ENCODE measurements at regions not wholly inside any gene's neighbourhood (a gene's known extent, or its start where the extent isn't known, plus 50 kb on each side); places are given as distances from the start of the nearest gene placed in this dataset.

DNA sequence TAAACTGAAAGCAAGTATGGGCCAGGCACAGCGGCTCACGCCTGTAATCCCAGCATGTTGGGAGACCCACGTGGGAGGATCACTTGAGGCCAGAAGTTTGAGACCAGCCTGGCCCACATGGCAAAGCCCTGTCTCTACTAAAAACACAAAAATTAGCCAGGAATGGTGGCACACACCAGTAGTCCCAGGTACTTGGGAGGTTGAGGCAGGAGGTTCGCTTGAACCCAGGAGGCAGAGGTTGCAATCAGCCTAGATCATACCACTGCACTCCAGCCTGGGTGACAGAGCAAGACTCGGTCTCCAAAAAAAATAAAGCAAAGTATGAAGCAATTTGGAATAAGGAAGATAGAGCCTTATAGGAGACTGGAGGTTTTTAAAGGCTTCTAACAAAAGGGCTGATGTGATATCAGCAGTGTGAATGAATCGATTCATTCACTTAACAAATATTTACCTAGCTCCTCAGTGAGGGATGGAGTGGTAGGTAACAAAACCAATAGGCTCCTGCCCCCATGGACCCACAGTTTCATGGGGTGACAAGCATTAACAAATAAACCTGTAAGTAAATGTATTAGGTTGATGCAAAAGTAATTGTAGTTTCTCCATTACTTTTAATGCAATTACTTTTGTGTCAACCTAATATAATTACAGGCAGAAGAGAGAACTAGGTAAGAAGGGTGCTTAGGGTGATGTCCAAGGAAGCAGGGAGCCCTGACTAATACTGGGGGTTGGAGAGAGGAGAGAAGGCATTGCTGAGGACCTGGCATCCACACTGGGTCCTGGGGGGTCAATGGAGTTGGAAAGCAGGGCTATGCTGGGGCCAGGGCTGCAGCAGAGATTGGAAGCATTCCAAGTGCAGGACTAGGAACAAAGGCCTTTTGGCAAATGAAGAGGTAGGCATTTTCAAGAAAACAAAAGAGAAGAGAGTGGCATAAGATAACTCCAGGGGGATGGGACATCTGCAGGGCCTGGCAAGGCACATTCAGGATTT, 195.4 kb upstream of the ARL4C start:
- peak; percentile 45 for DNase-seq

DNA sequence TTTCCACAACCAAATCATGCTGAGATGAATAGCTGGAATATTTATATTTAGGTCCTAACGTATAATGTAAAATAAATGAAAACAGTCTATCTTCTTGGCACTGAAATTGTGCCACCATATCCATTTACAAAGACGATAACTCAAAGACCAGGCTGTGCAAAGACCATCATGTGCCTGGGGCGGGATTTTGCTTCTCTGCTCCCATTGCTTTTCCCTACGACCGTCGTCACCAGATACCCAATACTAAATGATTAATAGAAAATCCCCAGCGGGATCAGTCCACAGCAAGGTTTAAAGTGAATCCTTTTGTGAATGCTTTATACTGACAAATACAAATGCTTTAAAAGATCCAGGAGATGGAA, 194.3 kb upstream of the ARL4C start:
- DNase-seq = peak; percentile 79

DNA sequence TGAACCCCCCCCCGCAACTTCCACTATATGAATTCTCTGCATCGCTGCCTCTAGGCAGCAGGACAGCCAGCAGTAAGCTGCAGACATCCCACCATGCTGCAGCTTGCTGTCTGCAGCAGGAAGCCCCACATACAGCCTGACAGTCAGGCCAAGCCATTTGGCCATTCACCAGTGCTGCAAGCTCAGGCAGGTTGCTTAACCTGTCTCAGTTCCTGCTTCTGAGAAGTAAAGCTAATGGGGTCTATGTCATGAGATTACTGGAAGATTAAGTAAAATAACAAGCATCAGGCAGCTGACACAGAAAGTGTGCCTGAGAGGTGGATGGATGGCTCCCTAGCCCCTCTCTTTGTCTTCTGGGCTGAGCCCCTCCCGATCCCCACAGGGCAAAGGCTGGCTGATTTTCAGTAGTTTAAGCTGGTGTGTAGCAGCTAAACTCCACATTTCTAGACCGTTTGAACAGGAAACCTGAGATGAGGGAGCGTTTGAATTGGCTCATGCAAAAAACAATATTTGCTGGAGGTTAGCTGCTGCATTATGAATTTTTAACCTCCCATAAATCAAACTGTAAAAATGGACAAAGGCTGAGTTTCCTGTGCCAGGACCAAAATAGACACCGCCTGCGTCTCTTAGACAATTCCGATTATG, 193.8 kb upstream of the ARL4C start:
- peak; percentile 79 for DNase-seq

DNA sequence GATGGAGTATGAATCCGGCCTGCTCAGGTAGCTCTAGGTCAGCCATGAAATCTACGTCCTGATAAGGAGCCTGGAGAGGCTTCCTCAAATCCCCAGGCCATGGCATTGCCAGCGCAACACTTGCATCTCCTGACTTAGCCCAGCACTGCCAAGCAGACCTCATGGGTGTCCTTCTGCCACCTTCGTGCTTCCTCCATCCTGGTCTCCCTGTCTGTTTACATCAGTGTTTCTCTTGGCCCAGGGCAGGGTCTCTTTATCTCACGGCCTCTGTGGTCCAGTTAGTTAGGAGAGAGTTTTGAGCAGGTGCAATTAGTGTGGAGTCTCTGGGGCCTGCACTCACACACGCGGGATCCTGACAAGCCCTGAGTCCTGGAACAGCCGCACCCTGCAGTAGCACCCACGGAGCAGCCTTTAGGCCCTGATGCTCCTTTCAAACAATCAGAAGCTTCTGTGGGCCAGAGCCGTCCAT, 193.1 kb upstream of the ARL4C start:
- DNase-seq = no peak

DNA sequence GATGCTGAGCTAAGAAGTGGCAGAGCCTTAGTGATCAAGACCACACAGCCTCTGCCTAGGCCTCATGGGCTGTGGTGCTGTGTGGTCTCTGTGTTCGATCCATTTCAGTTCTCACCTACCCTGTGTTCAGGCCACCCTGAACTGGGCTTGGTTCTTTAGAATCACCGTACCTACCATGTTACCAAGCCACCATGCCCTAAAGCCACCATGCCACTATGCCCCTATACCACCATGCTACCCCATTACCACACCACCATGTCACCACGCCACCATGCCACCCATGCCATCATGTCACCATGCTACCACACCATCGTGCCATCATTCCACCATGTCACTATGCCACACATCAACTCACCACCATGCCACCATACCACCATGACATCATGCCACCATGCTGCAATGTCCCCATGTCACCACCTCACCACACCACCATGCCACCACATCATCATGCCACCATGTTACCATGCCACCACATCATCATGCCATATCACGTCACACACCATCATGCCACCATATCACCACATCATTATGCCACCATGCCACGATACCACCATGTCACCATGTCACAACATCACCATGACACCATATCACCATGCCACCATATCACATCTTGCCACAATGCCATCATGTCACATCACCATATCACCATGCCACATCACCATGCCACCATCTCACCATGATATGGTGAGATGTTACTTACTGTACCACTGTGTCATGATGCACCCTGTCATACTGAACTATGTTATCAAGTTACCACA, 191.0 kb upstream of the ARL4C start:
- DNase-seq = no peak

DNA sequence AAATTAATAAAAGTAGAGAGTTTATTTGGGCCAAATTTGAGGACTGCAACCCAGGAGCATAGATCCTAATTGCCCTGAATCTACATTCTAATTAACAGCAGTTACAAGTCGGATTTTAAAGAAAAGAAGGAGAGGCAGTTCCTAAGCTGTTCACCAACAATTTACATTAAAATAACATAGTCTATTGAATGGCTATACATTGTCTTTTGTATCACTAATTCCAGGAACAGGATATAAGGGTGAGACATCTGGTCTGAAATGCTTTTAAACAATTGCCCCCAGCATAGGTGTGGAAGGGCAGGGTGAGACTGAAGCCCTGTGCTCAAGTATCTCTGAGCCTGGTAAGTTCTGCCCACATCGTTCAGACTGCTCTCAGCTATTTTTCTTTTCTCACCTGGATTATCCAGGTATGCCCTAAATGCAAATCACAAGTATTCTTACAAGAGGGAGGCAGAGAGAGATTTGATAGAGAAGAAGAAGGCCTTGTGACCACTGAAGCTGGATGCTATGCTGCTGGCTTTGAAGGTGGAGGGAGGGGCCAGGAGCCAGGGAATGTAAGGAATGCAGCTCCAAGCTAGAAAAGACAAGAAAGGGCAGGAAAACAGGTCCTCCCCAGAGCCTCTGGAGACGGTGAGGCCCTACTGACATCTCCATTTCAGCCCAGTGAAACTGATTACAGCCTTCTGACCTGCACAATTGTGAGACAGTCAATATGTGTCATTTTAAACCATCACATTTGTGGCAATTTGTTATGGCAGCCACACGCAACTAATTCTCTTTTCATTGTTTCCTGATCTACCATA, 189.4 kb upstream of the ARL4C start:
- DNase-seq = peak; percentile 35

DNA sequence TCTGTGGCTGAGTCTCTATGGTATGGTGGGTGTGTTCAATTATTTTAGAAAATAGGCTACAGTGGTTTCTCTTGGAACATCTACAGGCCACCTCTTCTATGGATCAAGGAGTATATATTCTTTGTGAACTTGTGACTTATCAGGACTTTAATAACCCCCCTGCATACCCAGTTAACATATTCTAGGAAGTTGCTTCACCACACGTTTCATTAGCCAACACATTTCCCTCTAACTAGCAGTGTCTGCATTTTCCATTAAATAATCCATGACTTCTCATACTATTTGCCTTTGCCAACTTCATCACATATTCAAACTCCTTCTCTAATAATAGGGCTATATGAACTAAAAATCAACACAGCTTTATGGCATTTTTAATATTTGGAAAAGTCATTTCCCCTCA, 187.6 kb upstream of the ARL4C start:
- DNase-seq = no peak

DNA sequence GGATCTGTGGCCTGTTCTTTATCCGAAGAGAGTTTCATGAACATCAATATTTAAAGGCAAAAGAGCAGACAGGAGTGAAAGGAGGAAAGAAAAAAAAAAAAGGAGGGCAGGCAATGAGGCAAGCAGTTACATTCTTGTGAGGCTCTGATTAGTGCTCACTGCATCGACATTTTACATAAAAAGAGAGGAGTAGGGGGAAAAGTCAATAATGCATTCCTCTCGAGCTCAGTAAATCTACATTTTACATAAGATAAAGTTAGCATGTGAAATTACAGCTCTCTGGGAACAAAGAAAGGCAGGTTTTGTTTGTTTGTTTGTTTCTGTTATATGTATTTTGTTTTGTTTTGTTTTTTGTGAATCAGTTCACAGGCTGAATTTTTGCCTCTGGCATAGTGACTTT, 187.1 kb upstream of the ARL4C start:
- DNase-seq = no peak

DNA sequence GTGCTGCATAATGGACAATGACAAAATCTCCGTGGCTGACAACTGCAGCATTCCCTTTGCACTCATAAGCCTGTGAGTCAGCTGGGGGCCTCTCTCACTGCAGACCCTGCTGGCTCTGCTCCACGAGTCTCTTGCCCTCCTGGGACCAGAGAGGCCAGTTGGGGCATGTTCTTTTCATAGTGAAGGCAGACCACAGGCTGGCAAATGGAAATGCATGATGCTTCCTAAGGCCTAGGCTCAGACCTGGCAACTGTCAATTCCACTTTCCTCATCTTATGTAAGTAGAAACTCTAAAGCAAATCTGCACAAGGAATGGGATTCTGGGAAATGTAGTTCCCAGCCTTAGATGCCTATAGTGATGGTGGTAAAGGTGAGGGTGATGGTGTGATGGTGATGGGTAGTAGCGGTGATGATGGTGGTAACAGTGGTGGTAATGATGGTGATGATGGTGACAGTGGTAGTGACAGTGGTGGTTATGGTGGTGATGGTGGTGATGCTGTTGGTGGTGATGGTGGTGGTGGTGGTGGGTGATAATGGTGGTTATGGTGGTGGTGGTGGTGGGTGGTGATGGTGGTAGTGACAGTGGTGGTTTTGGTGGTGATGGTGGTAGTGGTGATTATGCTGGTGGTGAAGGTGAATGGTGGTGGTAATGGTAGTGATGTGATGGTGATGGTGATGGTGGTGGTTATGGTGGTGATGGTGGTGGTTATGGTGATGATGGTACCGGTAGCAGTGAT, 185.8 kb upstream of the ARL4C start:
- DNase-seq = peak; percentile 89

DNA sequence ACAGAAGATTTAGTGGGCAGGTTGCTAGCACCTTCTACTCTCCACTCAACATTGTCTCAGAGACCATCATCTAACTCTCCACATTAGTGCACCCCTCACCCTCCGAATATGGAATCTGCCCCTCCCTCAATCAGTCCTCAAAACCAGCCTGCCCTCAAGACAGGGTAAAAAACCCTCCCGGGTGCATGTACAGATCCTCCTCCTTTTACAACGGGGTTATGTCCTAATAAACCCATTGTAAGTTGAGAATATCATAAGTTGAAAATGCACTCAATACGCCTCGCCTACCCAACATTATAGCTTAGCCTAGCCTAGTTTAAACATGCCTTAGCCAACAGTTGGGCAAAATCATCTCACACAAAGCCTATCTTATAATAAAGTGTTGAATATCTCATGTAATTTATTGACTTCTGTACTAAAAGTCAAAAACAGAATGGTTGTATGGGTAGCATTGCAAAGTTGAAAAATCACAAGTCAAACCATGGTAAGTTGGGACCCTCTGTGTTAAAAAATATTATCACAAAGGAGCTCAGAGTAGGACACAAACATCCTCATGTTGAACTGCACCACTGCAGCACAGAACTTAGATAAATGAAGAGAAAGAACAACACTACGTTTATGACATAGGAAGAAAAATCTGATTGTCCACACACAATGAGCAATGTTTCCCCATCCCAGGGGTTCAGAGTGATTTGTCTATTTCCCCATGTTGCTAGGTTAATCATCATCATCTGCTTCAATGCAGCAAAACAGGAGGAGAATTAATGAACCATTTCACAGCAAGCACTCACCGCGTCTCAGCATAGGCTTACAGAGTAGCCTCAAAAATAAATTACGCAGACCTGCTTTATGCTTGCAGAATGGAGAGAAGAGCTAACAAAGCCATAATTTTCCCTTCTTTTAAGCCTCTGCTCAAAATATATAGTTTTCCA, 184.1 kb upstream of the ARL4C start:
- peak; percentile 73 for DNase-seq

DNA sequence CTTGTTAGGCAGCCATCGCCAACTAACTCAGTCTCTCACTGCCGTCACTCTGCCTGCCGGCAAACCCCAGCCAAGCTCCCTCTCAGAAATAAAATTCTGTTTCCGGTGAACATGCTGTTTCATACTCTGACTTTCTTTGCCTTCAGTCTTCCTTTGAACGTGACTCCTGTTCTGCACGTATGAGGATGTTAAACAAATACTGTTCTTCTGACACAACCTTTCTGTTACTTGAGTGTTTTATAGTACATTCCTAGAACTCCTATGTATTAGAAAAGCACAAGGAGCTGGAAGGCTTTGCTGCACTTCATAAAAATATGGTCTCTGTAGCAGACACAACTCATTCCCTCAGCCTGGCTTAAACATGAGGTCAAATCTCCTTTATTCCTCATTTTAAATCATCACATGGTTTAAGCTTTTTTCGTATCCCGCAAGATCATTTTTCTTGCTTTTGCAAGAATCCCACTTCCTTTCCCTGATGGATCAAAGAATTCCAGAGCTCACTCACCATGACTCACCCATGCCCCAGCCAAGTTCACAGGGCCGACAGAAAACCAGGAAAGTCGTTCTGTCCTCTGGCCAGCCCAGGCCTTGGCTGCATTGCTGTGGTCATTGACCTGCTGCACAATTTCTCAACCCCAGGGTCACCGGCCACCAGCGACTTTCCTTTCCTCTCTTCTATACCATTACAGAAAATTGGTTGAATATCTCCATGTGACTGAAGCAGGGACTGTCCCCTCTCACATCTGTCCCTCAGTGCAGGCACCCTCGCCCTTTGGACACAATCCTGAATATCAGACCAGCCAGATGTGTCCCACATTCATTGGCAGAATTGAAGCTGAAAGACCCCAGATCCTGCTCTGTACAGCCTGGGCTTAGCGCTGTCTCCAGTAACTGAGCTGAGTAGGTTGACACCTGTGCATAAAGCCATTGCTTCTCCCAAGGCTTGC, 183.1 kb upstream of the ARL4C start:
- DNase-seq = no peak

DNA sequence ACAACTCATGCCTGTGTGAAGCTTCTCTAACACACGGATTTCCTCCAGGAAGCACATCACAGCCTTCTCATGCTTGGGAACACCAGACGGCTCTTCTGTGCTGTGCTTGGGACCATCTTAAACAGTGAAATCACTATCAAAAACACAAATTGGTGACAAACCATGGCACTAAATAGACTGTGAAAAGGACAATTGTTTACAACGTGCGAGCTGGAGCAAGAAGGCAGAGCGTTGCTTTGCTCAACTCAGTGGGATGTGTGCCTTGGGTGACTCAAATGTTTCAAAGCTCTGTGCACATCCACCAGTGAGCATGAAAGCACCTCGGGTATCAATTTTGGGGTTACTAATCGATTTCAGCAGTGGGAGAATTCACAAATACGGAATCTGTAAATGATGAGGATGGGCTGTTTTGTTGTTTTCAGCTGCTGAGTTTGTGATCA, 182.4 kb upstream of the ARL4C start:
- DNase-seq = no peak

DNA sequence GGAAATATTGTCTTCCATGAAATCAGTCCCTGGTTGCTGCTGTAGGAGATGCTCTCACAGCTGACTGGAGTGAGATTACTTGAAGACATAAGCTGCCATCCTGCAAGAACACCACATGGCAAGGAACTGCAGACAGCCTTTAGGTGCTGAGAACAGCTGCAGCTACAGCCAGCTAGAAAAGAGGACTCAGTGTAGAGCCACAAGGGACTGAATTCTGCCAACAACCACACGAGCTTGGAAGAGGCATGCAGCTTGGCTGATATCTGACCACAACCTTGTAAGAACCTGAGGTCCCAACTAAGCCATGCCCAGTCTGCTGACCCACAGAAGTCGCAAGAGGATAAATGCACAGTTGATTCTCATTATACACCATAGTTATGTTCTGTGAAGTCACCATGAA, 181.8 kb upstream of the ARL4C start:
- DNase-seq = no peak

DNA sequence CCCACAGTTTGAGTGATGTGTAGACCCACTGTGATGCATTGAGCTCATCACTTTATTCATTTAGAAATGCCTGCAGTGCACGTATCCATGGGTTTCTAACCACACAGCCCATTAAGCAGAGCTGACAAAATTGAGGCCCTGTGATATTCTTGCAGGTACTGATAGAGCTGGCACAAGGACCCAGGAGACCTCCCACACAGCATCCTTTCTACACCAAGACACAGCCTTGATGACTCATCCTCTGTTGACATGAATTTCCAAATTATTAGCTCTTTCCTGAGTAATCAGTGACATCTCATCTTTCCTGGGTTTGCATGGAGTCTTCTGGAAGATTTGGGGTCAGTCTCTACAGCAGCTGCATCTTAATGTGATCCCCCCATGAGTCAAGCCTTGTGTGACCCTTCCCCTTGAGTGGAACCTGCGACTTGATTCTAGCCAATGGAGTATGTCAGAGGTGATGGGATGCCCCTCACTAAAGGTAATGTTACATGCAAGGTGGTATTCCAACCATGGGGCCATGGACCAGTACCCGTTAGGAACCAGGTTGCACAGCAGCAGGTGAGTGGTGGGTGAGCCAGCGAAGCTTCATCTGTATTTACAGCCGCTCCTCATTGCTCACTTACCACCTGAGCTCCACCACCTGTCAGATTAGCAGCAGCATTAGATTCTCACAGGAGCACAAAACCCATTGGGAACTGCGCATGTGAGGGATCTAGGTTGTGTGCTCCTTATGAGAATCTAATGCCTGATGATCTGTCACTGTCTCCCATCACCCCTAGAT, 181.1 kb upstream of the ARL4C start:
- DNase-seq = no peak

DNA sequence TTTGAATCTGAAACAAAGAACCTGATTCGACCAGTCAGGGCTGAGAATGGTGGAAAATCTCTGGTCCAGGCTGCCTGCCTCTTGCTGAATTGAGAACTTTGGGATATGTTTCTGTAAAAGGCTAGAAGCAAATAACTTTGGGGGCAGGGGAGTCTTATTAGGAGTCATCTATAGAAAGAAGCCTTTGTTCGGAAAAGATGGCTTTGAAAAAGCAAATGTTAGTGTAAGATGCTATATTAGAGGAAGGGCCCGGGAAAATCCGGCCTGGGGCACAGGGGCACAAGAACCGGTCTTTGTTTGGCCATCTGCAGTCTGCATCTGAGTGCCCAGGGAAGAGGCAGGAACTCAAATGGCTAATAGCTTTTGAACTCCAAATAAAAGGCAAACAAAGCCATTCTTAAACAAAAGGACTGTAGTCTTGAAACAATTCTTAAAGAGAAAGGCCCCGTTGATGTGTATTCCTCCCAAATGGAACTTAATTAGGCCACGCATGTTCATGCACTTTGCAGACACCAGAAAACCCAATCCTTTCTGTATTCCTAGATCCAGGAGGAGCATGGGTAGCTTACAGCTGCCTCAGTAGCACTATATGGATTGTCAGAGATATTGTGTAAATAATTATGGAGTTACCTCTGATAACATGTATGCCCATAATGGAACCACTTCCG, 180.0 kb upstream of the ARL4C start:
- DNase-seq = no peak

DNA sequence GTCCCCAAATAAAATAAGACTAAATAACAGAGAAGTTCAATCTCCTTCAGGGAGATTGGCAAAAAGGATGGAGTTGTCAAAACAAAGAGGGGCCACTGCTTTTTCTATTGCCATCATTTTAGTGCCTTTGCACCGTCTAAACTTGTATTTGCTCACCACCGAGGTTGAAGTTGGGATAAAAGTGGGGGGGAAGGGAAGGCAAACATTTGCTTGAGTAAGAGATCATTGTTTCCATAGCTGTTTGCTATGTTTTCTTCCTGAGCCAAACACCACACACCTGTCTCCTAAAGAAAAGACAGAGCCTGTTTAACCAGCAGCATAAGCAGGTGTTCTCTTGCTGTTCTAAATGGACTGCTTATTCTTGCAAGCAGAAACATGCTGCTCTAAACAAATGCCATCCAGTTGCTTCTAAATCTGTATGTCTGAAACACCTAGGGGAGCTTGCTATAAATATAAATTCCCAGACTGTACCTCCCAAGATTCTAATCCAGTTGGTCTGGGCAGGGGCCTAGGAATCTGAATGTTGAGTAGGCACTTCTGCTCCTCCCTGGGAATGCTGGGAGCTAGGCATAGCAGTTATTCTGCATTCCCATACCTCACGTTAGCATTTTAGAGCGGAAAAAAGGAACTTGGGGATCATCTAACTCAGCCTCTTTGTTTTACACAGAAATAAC, 179.4 kb upstream of the ARL4C start:
- DNase-seq = peak; percentile 79

DNA sequence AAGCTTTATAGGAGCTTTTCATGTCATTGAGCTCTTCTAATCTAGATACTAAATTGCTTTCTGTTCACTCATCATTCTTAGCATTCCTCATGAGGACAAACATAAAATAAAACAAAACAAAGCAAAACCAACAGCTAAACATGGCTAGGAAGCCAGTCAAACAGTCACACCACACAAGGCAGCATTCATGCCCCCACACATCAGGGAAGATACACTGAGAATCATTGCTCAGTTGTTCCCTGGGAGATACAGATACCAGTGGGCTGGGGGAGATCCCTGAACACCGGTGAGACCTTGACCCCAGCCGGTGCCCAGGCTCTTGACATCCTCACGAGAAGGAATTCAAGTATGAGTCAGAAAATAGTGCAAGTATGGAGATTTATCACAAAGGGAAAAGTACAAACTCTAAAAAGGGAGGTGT, 177.9 kb upstream of the ARL4C start:
- no peak for DNase-seq

Data from DMS79 treated with DMSO at 0.1 percent for 48 hours (cell line).